A549 (cell line): ENCODE measurements at regions not wholly inside any gene's neighbourhood (a gene's known extent, or its start where the extent isn't known, plus 50 kb on each side); places are given as distances from the start of the nearest gene placed in this dataset.

ENCODE experiments used
- CEBPB ChIP-seq, 2 experiments: fragments of >200 bp in 1 of 2; sonication (Bioruptor Twin) in 1 of 2; formaldehyde crosslinking in 1 of 2; IDR thresholded peaks; 2 replicates each; pipeline ENCODE4 v1.6.1; 2012 to 2016
- CTCF ChIP-seq: fragments of >200 bp; sonication (Bioruptor Twin); formaldehyde crosslinking; IDR thresholded peaks from 3 replicates; pipeline ENCODE4 v1.5.1; 2016
- NR3C1 ChIP-seq: fragments of >200 bp; sonication (Bioruptor Twin); formaldehyde crosslinking; IDR thresholded peaks from 3 replicates; pipeline ENCODE4 v1.6.1; 2017
- POLR2A ChIP-seq: IDR thresholded peaks from 2 replicates; pipeline ENCODE4 v1.6.1; 2012; ENCODE audit warnings: mild to moderate bottlenecking, low read length
- TF ChIP-seq, protein P1 (sequence below): fragments of 200-600 bp; sonication (generic); IDR thresholded peaks from 2 replicates; pipeline ENCODE4 v1.6.1; 2016; ENCODE audit warnings: antibody characterized with exemption, mild to moderate bottlenecking, moderate library complexity

DNA sequence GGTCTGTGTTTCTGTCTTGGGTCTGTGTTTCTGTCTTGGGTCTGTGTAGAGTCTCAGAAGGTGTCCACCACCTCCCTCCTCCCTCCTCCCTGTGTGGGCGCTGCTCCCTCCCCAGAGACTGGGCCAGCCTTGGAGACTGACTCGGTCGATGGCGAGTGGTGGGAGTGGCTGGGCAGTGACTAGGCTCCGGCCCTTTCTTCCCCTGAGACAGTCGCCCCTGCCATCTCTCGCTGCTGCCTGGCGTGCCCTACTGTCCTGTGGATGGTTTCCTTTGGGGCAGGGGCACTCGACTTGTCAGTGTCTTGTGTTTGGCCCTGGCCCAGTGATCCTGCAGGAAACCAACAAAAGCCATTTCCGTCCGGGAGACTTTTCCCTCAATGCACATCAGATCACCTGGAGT is 215.8 kb downstream of the NDUFA10 start:
- TF ChIP-seq CTCF (no peak), CEBPB (IDR thresholded peaks at IDR 0.05) (no peak), POLR2A (no peak), NR3C1 (no peak)
- TF ChIP-seq, protein P1, sequence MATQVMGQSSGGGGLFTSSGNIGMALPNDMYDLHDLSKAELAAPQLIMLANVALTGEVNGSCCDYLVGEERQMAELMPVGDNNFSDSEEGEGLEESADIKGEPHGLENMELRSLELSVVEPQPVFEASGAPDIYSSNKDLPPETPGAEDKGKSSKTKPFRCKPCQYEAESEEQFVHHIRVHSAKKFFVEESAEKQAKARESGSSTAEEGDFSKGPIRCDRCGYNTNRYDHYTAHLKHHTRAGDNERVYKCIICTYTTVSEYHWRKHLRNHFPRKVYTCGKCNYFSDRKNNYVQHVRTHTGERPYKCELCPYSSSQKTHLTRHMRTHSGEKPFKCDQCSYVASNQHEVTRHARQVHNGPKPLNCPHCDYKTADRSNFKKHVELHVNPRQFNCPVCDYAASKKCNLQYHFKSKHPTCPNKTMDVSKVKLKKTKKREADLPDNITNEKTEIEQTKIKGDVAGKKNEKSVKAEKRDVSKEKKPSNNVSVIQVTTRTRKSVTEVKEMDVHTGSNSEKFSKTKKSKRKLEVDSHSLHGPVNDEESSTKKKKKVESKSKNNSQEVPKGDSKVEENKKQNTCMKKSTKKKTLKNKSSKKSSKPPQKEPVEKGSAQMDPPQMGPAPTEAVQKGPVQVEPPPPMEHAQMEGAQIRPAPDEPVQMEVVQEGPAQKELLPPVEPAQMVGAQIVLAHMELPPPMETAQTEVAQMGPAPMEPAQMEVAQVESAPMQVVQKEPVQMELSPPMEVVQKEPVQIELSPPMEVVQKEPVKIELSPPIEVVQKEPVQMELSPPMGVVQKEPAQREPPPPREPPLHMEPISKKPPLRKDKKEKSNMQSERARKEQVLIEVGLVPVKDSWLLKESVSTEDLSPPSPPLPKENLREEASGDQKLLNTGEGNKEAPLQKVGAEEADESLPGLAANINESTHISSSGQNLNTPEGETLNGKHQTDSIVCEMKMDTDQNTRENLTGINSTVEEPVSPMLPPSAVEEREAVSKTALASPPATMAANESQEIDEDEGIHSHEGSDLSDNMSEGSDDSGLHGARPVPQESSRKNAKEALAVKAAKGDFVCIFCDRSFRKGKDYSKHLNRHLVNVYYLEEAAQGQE, result no peak
